Coronary artery (tissue), 2 donors: ENCODE measurements at regions not wholly inside any gene's neighbourhood (a gene's known extent, or its start where the extent isn't known, plus 50 kb on each side); places are given as distances from the start of the nearest gene placed in this dataset.

Experiments
- DNase-seq: peaks from one replicate; pipeline ENCODE4 v3.0.0-alpha.2; 2017; ENCODE audit warnings: low spot score
- H3K27ac ChIP-seq, 2 donors: fragments of 200-600 bp; sonication (generic); one replicate each; pipeline ENCODE4 v1.5.1; 2016 to 2019
- H3K4me3 ChIP-seq: fragments of 200-600 bp; sonication (generic); 2 replicates; pipeline ENCODE4 v1.5.1; 2016; ENCODE audit warnings: mild to moderate bottlenecking, moderate library complexity
- TF ChIP-seq, protein P1 (sequence below): fragments of 200-600 bp; sonication (generic); IDR thresholded peaks from one replicate; pipeline ENCODE4 v1.5.1; 2019; ENCODE audit warnings: antibody characterized with exemption

DNA sequence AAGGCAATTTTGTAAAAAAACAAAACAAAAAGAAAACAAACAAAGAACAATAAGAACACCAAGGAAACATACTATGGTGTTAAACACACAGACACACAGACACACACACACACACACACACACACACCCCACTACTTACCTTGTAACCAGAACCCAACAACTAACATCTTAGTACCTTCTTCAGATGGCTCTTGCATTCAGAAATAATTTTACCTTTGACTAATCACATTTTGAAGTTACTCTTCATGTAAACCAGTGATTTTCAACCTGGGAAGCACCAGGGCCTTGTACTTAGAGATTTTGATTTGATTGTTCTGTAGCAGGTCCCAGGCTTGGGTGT is 87.5 kb downstream of the AQP4 start:
- H3K4me3 ChIP-seq = no peak overlapping the region
- DNase-seq = no peak
- no peak overlapping the region for H3K27ac ChIP-seq
- TF ChIP-seq, protein P1, sequence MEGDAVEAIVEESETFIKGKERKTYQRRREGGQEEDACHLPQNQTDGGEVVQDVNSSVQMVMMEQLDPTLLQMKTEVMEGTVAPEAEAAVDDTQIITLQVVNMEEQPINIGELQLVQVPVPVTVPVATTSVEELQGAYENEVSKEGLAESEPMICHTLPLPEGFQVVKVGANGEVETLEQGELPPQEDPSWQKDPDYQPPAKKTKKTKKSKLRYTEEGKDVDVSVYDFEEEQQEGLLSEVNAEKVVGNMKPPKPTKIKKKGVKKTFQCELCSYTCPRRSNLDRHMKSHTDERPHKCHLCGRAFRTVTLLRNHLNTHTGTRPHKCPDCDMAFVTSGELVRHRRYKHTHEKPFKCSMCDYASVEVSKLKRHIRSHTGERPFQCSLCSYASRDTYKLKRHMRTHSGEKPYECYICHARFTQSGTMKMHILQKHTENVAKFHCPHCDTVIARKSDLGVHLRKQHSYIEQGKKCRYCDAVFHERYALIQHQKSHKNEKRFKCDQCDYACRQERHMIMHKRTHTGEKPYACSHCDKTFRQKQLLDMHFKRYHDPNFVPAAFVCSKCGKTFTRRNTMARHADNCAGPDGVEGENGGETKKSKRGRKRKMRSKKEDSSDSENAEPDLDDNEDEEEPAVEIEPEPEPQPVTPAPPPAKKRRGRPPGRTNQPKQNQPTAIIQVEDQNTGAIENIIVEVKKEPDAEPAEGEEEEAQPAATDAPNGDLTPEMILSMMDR = no peak

DNA sequence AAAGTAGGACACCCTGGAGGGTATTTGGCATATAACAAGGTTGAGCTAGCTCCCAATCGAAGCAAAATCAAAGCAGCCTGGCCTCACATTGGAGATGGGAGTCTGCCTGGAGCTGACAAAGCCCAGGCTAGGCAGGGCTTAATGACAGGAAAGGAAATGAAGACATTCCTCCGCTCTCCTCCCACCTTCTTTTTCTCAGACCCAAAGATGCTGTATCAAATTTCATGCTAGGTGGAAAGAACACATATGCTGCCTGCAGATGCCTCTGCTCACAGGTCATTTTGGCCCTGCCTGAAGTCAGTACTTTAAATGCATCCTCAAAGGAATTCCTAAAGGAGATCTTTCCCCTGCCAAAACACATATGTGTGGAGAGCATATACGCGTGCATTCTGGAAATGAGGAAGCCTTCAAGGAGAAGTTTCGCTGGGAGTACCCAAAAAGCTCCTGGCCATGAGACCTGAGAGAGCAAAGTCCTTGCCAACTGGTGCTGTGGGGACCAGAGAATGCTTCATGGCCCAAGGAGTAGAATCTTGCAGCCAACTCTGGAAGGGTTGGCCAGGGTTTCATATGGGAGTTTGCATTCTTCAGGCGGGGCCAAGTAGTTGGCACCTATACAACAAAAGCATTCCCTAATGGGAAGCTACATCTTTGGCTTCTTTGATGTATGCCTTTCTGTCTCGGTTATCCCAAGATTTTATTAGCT is 88.0 kb downstream of the AQP4 start:
- no peak overlapping the region for H3K4me3 ChIP-seq
- TF ChIP-seq, protein P1 = no peak
- H3K27ac ChIP-seq = no peak overlapping the region
- DNase-seq = no peak

DNA sequence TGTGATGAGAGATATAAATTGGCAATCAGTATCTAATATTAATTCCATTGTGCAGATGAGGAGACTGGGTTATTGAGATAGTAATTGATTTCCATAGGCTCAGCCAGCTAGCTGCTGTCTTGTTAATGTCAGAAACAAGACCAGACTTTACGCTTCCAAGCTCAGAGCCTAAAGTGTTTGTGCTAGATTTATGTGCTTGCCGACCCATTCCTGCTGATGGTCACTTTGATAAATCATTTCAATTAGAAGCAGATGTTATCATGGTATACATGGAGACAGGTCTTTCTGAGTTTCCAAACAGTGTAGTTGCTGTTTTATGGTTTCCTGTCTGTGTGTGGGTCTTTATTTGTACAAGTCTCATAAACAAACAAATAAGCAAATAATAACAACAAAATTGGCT is 92.8 kb downstream of the AQP4 start:
- H3K4me3 ChIP-seq = no peak overlapping the region
- TF ChIP-seq, protein P1 = no peak
- H3K27ac ChIP-seq = no peak overlapping the region
- no peak for DNase-seq

DNA sequence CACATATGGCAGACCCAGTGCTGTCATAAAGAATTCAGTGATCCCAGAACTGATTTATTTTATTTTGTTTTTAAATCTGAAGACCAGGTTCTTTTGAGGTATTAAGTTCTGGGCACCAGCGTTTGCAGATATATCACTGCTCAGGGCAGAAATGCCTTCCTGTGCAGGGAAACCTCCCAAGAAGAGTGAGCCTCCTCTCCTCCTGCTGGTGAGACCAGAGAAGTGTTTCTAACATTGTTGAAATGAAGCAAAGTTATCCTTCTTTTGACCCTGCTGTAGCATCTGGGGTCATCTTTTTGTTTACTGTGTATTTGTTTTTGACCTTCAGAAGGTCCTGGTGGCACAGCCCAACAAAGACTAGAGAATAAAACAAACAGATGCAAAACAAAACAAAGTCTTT is 94.0 kb downstream of the AQP4 start:
- Histone ChIP-seq H3K27ac (no peak overlapping the region), H3K4me3 (no peak overlapping the region)
- DNase-seq = no peak
- TF ChIP-seq, protein P1 = no peak

DNA sequence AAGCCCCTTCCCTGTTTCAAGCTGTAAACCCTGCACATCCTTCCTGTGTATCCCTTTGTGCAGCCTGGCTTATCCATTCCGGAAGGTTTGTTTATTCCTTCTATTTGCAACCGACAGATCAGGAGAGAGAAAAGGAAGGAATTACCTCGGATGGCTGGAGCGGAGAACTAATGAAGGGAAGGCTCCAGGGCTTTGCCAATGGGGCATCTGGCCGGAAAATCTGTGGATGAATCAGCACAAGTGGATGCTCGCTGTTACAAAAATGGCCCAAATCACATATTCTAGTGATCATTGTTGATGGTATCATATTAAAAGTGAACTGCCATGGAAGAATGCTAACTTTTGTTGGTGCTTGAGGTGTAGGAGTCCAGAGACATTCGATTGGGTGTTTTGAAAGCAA is 97.1 kb downstream of the AQP4 start:
- TF ChIP-seq, protein P1 = no peak
- DNase-seq = no peak
- Histone ChIP-seq H3K4me3 (no peak overlapping the region), H3K27ac (no peak overlapping the region)

DNA sequence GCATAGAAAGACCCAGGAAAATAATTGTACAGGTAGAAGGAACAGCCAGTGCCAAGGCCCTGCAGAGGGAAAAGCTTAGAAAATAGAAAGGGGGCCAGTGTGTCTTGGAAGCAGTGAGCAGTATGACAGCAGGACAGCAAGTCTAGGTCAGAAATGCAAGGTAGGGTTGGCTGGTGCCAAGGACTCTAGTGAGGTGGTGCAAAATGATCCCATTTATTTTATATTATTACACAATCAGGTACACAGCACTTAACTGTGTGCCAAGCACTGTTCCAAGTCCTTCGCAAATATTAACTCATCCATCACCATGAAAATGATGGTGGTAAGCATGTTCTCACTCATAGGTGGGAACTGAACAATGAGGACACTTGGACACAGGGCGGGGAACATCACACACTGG is 100.0 kb downstream of the AQP4 start:
- TF ChIP-seq, protein P1 = no peak
- Histone ChIP-seq H3K4me3 (no peak overlapping the region), H3K27ac (no peak overlapping the region)
- no peak for DNase-seq

DNA sequence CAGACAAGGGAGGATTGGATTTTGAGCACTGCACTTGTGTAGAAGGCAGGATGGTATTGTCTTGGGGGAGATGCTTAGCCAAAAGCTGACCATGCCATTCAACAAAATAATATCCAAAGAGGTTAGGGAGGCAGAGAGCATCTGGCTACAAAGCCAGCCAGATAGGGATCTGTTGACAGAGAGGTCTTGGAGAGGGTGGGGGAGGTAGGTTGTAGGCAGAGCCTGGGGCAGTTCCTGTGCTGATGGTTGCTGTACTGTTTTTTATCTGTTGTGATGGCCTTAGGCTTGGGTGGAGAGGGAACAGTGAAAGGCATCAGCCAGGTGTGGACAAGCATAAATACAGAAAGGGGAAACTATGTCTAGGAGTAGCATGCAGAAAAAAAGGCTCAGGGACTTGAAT is 100.9 kb downstream of the AQP4 start:
- H3K27ac ChIP-seq = no peak overlapping the region

More for the DNA sequence above, 100.9 kb downstream of the AQP4 start:
- no peak for DNase-seq
- TF ChIP-seq, protein P1 = no peak
- no peak overlapping the region for H3K4me3 ChIP-seq
